Neural crest cell (in vitro differentiated cells): ENCODE measurements at regions not wholly inside any gene's neighbourhood (a gene's known extent, or its start where the extent isn't known, plus 50 kb on each side); places are given as distances from the start of the nearest gene placed in this dataset.

Experiments used
- DNase-seq: peaks from one replicate; pipeline ENCODE4 v3.0.0; 2021; ENCODE audit warnings: low read depth, mixed read lengths, low spot score
- H3K27ac Mint-ChIP-seq: one replicate; pipeline ENCODE4 v1.8.0; 2021; ENCODE audit warnings: mild to moderate bottlenecking, mixed read lengths; ENCODE audit not compliant: unreplicated experiment
- H3K27me3 Mint-ChIP-seq: 2 replicates; pipeline ENCODE4 v1.8.0; 2021; ENCODE audit warnings: low read depth, mild to moderate bottlenecking, mixed read lengths
- H3K36me3 Mint-ChIP-seq: 2 replicates; pipeline ENCODE4 v1.8.0; 2021; ENCODE audit warnings: low read depth, mild to moderate bottlenecking, mixed read lengths
- H3K4me1 Mint-ChIP-seq: 2 replicates; pipeline ENCODE4 v1.8.0; 2021; ENCODE audit warnings: mixed read lengths
- H3K4me3 Mint-ChIP-seq: one replicate; pipeline ENCODE4 v1.8.0; 2021; ENCODE audit warnings: mild to moderate bottlenecking, mixed read lengths
- H3K9me3 Mint-ChIP-seq: 2 replicates; pipeline ENCODE4 v1.8.0; 2021; ENCODE audit warnings: mixed read lengths
- TF ChIP-seq, protein P1 (sequence below): fragments of 200-600 bp; sonication (generic); conservative IDR thresholded peaks from 2 replicates; pipeline ENCODE4 v1.5.0; 2021; ENCODE audit warnings: antibody characterized with exemption, mild to moderate bottlenecking

DNA sequence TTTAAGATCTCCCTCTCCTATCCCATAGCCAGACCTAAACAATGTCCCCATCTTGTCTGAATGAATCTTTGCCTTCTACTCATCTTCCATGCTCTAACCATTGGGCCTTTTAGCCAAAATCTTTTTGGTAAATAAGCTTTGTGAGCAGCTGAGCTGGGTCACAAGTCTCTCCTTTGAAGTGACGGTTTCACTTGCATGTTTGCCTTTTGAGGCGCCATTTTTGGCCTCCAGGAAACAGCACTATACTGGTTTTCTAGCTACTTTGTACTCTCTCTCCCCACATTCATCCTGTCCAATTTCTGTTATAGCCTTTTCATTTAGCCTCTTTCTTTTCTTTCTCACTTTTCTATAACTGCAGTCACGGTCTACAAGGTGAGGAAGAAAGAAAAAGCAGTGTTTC is 195.5 kb upstream of the C9orf72 start:
- DNase-seq: no peak
- Mint-ChIP-seq H3K27me3 (no peaks in the 10 kb centered on the region), H3K36me3 (no peaks in the 10 kb centered on the region), H3K27ac (no peak overlapping the region), H3K4me3 (no peak overlapping the region), H3K4me1 (peaks cover 19% of the 10 kb centered on the region), H3K9me3 (peaks cover 4% of the 10 kb centered on the region)
- TF ChIP-seq, protein P1, sequence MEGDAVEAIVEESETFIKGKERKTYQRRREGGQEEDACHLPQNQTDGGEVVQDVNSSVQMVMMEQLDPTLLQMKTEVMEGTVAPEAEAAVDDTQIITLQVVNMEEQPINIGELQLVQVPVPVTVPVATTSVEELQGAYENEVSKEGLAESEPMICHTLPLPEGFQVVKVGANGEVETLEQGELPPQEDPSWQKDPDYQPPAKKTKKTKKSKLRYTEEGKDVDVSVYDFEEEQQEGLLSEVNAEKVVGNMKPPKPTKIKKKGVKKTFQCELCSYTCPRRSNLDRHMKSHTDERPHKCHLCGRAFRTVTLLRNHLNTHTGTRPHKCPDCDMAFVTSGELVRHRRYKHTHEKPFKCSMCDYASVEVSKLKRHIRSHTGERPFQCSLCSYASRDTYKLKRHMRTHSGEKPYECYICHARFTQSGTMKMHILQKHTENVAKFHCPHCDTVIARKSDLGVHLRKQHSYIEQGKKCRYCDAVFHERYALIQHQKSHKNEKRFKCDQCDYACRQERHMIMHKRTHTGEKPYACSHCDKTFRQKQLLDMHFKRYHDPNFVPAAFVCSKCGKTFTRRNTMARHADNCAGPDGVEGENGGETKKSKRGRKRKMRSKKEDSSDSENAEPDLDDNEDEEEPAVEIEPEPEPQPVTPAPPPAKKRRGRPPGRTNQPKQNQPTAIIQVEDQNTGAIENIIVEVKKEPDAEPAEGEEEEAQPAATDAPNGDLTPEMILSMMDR: no peak

GRCh38 chr9:27770541-27770940 is 197.3 kb upstream of the C9orf72 start:
- Mint-ChIP-seq H3K4me1 (peaks cover 14% of the 10 kb centered on the region), H3K27ac (no peak overlapping the region), H3K4me3 (no peak overlapping the region), H3K27me3 (no peaks in the 10 kb centered on the region), H3K36me3 (no peaks in the 10 kb centered on the region), H3K9me3 (peaks cover 4% of the 10 kb centered on the region)
- DNase-seq: no peak
- TF ChIP-seq, protein P1: no peak

- TF ChIP-seq, protein P1: no peak
- no peak for DNase-seq
- Mint-ChIP-seq H3K27me3 (no peaks in the 10 kb centered on the region), H3K4me3 (no peak overlapping the region), H3K36me3 (no peaks in the 10 kb centered on the region), H3K27ac (no peak overlapping the region), H3K4me1 (peaks cover 3% of the 10 kb centered on the region), H3K9me3 (peaks cover 4% of the 10 kb centered on the region)
Observed at GRCh38 chr9:27771803-27772545, 198.7 kb upstream of the C9orf72 start.

- TF ChIP-seq, protein P1: no peak
- Mint-ChIP-seq H3K27me3 (no peaks in the 10 kb centered on the region), H3K4me3 (no peak overlapping the region), H3K4me1 (no peaks in the 10 kb centered on the region), H3K36me3 (peaks cover 14% of the 10 kb centered on the region), H3K9me3 (peaks cover 25% of the 10 kb centered on the region), H3K27ac (no peak overlapping the region)
- no peak for DNase-seq
Observed at GRCh38 chr9:27784847-27785713, 211.8 kb upstream of the C9orf72 start.

DNA sequence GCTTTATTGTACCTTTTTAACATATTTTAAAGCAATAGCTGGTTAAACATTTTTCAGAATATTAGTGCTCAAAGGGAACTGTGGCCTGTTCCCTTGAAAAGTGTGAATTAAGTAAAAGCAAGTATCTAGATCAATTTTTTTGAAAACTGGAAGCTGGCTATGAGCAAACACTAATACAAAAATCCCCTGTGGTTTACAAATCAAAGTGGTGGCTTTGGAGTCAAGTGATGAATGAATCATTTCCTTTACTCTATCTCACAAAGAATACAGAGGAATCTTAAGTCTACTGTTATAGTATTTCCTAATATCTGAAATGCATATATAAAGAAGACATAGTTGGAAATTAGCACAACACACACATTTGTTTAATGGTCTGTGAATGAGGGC is 212.4 kb upstream of the C9orf72 start:
- Mint-ChIP-seq H3K36me3 (peaks cover 14% of the 10 kb centered on the region), H3K27me3 (no peaks in the 10 kb centered on the region), H3K27ac (no peak overlapping the region), H3K4me1 (no peaks in the 10 kb centered on the region), H3K4me3 (no peak overlapping the region), H3K9me3 (peaks cover 25% of the 10 kb centered on the region)
- no peak for DNase-seq
- TF ChIP-seq, protein P1: no peak
